Muscle of back (tissue), 3 donors: ENCODE measurements at regions not wholly inside any gene's neighbourhood (a gene's known extent, or its start where the extent isn't known, plus 50 kb on each side); places are given as distances from the start of the nearest gene placed in this dataset.
"Not testable (repeated sequence)": the region's sequence is repeated elsewhere in the genome, so short reads cannot be mapped to it uniquely, and the experiment has no call there.

ENCODE experiments used
- DNase-seq, 3 donors: peaks; one replicate each; pipeline versions ENCODE4 v3.0.0 to v3.0.0-alpha.2; 2013

DNA sequence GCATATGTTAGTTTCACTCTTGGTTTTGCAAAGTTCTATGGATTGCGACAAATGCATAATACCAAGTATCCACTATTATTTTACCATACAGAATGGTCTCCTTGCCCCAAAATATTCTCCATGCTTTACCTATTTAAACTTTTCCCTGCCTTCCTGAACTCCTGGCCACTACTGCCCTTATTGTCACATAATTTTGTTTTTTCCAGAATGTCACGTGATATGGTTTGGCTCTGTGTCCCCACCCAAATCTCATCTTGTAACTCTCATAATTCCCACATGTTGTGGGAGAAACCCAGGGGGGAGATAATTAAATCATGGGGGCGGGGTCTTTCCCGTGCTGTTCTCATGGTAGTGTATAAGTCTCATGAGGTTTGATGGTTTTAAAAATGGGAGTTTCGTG lies 760.0 kb downstream of the METTL4 start:
- DNase-seq = no peak

DNA sequence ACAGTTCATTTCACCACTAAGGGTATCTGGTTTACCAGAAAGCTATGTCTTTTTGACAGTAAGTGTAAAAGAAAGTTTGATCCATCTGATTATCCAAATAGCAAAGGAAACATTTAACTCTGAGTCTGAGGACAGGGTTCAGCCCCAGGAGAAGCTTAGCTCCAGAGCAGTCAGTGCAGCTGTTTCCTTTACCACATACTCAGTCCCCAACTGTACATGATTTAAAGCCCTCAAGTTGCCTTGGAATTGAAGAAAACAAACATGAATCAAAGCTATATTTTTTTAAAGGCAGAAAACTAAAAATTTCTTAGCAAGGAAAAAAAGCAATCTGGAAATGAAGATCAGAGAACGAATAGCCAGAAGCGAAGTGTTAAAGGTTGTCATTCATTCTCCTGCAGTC lies 746.0 kb downstream of the METTL4 start:
- peak; percentile 33 to 75 (median 36) for DNase-seq

DNA sequence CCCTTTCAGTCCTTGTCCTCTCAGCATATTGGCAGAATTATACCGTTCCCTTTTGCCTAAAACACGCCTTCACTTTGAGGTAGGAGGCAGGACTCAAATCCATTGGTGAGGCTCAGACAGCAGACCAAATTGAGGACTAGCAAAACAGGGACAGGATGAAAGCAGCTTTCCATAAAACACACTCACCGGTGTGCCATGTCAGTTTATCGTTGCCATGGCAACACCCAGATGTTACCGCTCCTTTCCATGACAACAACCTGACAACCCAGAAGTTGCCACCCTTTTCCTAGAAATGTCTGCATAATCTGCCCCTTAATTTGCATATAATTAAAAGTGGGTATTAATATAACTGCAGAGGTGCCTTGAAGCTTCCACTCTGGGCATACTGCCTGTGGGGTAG lies 730.4 kb downstream of the METTL4 start:
- no peak for DNase-seq

DNA sequence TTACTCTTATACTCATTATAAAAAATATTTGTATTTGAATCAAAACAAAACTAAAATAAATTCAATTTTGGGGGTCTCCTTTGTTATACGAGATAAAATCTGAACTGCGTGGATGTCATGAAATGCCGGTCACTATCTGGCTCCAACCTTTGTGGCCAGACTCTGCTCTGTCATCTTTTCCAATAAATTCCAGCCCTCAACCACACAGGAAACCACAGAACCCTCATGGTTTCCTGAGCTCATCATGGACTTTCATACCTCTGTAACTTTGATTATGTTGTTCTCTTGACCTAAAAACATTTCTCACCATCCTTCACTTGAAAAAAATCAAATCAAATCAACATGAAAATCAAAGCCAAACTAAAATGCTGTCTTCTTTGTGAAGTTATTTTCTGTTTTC lies 724.7 kb downstream of the METTL4 start:
- DNase-seq = no peak

DNA sequence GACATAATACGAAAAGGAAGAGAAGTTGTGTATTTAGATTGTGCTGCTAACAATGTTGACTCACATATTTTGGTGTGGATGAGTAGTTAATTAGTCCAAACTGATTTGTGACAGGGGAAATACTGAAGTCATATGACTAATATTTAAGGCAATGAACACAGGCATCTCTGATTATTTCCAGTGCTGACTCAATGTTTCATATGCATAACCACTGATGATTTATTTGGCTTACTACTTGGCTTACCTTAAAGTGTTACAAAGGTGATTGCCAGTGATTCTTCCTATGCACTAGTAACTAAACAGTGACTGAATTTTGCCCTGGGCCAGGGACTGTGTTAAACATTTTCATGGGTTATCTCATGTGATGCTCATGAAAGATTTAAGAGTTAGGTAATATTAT lies 722.6 kb downstream of the METTL4 start:
- DNase-seq = no peak

DNA sequence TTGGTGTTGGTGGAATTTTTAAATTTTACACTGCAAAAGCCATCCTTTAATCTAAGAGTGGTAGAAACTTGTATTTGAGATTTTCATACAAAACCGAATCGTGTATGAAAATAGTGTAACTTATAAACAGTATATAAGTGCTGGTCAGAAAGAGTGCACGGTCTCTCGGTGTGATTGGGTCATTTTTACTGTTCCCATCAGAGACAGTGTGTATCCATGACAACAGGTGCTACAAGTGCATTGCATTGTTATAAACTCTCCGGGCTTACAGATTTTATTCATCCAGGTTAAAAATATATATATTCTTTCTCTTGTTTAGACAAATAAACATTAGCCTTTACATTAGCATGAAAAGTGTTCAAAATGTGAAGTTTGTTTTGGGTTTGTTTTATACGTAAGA lies 721.9 kb downstream of the METTL4 start:
- DNase-seq = no peak

DNA sequence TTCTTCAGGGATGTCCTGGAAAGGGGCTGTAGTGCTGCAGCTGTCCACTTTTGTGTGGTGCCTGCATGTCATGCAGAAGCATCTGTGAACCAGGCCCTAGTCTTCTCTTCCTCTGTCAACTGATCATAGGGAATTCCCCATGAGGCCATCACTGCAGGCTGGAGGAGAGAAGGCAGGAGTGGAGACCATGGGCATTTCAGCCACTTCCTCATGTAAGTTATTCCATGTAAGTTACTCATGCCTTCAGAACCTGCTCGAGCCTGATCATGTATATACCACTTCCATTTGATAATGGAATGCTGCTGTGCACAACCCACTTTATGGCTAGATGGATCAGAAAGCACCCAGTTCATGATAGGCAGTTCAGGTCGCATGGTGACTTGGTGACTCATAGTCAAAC lies 714.0 kb downstream of the METTL4 start:
- DNase-seq = not testable (repeated sequence)

DNA sequence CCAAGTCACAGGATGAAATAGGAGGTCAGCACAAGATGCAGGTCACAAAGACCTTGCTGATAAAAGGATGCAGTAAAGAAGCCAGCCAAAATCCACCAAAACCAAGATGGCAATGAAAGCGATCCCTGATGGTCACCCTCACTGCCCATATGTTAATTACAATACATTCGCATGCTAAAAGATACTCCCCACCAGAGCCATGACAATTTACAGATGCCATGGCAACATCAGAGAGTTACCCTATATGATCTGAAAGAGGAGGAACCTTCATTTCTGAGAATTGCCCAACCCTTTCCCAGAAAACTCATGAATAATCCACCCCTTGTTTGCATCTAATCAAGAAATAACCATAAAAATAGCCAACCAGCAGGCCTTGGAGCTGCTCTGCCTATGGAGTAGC lies 709.8 kb downstream of the METTL4 start:
- no peak for DNase-seq

DNA sequence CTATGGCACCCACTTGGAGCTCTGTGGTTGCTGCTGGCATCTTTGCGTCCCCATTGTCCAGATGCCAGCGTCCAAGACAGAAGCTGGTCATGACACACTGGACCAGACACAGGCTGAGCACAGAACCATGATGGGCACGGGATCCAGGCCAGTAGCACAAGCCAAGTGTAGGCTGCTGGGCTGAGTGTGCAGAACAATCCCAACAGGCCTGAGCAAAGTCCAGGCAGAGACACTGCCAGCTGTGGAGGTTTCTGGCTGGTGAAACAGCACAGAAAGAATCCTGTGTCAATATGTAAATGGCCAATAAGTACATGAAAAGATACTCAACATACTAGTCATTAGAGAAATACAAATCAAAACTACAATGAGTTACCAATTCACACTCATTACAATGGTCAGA lies 705.4 kb downstream of the METTL4 start:
- DNase-seq = no peak

DNA sequence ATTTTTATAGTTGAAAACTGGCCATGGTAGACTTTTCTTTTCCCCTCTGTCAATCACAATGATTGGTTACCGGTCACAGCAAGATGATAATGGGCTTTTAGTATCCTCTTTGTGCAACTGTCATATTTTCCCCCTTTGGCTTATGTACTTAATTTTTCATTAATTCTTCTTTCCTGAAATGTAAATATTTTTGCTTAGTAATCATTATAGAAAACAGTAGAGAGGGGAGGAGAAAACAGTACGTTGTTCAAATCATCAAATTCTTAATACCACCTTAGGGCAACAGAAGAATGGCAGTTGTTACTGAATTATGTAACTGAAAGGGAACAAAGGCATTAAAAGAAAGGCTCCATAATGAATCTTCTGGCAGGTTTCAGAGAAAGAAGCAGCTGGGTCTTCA lies 699.0 kb downstream of the METTL4 start:
- DNase-seq = no peak

DNA sequence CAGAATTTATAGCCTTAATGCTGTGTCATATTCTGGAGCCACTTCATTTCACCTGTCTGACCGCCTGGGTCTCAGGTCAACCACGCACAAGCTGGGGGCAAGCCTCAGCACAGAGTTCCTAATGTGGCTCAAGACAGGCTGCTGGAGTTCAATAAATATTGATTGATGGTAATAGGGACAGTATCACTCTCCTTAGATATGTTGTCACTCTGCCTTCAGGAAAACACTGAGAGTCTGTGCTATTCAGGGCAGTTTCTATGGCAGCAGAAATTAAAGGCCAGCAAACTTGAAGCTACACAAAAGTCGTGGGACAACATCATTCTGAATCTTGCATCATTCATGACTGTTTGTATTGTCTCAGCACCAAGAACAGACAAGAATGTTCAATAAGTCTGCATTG lies 696.1 kb downstream of the METTL4 start:
- DNase-seq = no peak

DNA sequence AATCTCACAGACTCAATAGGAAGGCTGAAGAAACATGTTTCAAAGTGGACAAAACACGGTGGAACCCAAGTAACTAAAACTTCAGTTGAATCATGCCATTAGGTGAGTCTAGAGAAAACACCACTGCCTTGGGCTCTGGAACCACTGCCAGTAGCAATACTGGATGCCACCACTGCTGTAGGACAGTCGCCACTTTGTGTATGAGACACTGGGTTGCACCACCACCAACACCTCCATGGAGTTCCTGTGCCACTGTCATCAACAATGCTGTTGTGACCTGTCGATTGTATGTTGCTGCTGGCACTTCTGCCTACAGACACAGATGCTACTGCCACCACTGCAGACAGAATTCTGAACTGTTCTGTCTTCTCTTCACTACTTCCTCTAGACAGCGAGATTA lies 686.7 kb downstream of the METTL4 start:
- no peak for DNase-seq

DNA sequence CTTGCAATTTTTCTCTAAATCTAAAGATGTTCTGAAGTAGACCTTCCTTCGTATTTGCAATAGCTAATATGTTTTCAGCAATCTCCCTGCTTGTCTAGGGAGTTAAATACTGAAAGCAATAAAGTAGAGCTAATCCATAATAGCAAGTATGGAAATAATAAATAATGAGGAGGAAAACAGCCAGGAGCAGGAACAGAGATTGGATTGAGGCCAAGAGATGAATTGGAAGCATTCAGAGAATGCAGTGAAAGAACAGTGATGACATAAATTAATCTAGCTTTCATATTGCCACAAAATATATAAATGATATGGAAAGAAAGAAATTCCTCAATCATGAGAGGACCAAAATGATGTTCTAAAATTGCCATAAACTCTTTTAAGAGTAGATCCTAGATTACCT lies 679.7 kb downstream of the METTL4 start:
- DNase-seq = peak; percentile 18 to 68 (median 38)

DNA sequence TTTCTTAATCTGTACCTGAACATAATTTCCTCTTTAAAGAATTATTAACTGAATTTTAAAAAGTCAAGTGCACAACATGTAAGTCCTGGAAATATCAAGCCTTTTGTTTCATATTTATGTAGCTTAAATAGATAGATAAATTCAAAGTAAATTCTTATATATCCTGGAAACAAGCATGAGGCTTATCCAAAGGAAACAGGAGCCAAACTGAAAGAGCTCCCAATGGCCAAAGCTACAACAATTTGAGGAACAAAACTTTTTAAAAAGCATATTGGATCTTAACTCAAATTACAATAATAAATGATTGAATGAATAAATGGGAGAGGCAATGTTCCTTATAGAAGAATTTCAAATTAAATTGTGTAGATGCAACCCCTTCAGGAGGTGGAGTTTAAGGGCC lies 679.1 kb downstream of the METTL4 start:
- peak; percentile 16 to 48 (median 21) for DNase-seq

DNA sequence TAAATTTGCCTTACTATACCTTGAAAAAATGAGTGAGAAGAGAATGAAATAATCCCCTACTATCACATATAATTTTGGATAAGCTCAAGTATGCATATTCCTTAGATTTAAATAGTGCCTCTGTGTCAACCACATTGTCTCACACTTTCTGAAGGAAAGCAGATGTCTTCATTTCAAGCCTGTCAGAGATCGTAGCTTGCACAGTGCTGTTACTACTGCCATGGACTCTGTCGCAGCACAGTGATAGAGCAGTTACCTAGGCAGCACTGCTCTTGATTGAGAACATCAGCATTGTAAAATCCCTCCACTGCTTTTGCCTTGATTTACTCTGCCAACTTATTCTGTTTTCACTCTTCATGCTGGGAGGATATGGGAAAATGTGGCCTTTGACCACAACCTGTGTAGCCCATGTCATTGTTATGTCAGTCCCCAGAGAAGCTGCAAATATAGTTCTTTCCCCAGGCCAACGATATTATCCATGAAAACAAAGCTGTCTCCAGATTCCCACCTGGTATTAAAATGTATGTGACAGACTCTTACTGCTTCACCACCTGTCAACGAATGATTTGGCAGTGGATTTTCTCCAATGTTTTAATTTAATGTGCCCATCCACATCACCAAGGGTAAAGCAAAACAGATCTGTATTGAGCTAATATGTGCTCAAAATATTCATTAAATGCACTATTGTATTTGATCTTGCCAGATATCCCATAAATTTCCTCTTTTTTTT lies 675.7 kb downstream of the METTL4 start:
- no peak for DNase-seq

DNA sequence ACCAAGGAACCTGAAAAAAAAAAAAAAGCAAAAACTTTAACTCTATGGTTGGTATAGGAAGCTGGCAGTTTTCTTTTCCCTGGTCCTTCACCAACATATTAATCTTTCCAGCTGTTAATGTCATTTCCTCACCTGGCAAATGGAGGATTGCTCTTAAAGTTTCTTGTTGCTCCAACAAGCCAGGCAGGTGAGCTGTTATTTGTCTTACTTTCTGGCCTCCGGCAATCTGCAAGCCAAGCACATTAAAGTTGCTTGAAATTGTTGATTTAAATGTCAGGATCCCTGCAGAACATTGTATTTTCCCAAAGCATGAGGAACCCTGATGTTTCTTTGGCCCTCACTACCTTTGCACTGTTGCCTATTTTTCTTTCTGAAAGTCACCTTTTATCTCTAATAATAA lies 664.9 kb downstream of the METTL4 start:
- no peak for DNase-seq

DNA sequence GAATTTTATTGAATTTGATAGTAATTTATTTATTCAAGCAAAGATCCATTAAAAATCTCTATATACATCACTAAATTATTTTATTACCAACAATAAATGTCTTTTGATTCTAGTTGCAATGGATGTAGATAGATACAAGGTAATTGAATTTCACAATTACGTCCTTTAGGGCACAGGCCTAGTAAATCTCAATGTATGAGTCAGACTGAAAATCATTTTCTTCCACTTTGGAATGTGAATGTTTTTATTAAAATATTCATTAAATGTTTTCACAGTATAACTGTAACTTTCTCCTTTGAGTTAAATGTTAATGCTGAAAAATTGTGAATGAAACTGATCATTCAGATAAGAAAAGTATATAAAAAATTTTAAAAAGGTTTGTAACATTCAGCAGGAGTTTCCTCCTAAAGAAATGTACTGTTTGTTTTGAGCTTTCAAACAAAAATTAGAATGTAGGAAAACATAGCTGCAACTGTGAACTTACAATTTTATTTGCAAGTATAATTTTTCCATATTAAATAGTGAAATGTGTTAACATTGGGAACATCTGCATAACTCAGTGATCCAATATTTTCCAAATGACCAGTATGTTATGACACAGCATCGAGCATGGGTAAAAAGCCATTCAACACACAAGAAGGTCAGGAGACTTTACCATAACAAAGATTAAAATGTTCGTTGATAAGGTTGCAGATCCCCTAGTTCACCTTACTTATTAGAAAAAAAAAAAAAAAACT lies 663.7 kb downstream of the METTL4 start:
- DNase-seq = no peak

DNA sequence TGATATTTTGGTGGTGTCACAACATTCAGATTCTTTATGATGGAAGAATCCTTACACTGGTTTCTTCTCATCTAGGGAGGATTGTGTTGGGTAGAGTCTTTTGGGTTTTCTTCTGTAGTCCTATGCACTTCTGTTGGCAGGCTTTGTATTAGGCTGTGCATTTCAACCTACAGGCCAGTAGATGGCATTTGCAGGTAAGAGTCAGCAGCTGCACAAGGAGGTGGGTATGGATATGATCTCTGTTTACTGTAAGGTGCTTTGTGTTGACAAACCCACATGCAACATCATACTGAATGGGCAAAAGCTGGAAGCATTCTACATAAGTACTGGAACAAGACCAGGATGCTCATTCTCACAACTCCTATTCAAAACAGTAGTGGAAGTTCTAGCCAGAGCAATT lies 656.8 kb downstream of the METTL4 start:
- no peak for DNase-seq

DNA sequence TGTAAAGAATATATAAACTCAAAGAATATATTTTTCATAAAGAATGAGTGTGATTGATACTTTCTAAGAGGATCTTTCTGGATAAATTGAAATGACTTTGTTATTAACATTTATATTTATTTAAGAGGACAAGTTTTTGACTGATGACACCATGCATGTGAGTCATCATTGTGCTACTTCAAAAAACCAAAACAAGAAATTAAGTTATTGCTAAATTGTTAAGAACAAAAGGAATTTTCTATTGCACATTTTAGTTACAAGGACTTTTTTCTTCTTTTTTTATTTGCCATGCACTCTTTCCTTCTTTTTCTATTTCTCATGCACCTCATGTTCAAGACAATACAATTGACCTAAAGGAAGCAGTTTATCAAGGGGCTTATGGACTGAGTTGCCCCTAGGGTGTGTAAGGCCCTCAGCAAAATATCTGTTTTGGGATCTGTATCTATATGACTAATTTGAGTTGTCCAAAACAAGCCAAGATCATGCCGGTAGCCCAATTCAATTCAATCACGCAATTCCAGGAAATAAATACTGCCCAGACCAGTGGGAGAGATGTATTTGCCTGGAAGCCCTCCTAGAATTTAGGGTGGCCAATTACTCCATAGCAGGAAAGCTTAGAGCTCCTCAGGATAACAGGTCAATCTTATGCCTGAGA lies 654.3 kb downstream of the METTL4 start:
- DNase-seq = no peak

DNA sequence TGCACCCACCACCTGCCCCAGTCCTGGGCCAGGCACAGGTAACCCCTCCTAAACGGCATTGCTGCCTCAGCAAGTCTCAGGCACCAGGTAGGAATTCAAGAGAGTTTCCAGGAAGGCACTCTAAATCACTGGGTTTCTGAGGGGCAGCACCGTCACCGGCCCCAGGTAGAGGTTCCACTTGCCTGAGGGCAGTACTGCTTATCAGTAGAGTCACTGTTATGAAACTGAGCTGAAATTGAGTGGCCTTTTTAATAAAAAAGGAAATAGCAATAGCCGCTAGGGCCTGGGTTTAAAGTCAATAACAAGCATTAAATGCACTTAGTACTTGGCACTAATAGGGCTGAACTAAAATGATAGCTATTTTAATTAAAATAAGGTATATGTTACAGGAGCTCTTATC lies 653.7 kb downstream of the METTL4 start:
- no peak for DNase-seq

DNA sequence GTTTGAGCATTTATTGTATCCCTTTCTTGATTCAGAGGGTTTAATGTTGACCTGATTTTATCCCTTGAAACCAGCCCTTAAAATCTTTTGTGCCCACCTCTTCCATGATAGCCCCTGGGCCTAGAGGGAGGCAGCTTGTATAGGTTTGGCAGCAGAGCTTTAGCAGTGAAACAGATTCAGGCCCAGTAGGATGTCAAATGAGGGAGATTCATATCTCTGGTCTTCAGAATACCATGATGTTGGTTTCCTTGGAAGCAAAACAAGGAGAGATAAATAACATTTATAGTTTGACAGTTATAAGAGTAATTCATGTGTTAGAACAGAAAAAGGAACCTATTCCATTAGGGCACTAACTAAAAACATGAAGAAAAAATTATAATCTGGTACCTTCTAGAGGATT lies 649.2 kb downstream of the METTL4 start:
- no peak for DNase-seq

DNA sequence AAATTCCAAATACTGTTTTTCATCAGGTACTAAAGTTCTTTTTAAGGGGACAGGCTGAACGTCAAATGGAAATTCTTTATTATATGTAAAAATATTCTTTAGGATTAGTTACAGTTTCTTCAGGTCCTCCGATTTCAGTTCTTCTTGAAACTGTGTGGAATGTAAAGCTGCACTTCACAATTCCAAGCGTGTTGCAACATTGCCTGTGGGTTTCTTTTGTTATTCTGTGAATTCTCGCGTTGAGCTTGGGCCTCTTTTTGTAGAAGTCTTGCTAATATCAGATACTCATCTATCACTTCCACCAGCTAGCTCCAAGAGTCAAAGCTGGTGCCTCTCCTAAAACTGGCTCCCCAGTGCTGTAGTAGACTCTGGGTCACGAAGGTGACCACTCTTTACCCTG lies 642.6 kb downstream of the METTL4 start:
- DNase-seq = no peak

DNA sequence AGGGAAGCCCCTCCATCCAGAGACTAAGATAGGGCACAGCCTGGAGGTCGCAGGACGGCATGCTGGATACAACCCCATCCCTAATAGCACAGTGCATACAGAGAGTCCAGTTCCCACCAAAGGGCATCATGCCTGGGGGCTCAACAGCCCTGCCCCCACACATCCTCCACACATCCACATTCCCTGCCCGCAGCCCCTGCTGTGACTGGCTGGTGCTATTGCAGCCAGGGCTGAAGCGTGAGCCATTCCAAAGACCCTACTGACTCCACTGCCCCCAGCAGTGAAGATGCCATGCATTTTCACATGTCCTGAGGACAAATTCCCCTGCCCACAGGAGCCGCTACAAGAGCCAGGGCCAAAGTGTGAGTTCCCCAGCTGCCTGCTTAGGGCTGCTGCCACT lies 641.6 kb downstream of the METTL4 start:
- DNase-seq = no peak
